Nephron (organoid): ENCODE measurements at regions not wholly inside any gene's neighbourhood (a gene's known extent, or its start where the extent isn't known, plus 50 kb on each side); places are given as distances from the start of the nearest gene placed in this dataset.

Source experiments
- H3K27ac Mint-ChIP-seq, 3 experiments: 2 replicates each; pipeline ENCODE4 v1.8.0; 2020; ENCODE audit warnings: mixed read lengths in 3 of 3, mild to moderate bottlenecking in 2 of 3, moderate library complexity in 1 of 3
- H3K27me3 Mint-ChIP-seq: 2 replicates; pipeline ENCODE4 v1.8.0; 2021; ENCODE audit warnings: low read depth, mild to moderate bottlenecking, moderate library complexity, mixed read lengths
- H3K36me3 Mint-ChIP-seq: 2 replicates; pipeline ENCODE4 v1.8.0; 2020; ENCODE audit warnings: low read depth, mixed read lengths
- H3K4me1 Mint-ChIP-seq: 2 replicates; pipeline ENCODE4 v1.8.0; 2020; ENCODE audit warnings: mixed read lengths
- H3K4me3 Mint-ChIP-seq, 3 experiments: 2 replicates each; pipeline ENCODE4 v1.8.0; 2020; ENCODE audit warnings: mild to moderate bottlenecking in 3 of 3, mixed read lengths in 3 of 3, moderate library complexity in 2 of 3
- H3K9me3 Mint-ChIP-seq: 2 replicates; pipeline ENCODE4 v1.8.0; 2020; ENCODE audit warnings: mixed read lengths
- CTCF ChIP-seq, 3 experiments: fragments of 200-600 bp; sonication (generic); IDR thresholded peaks; one replicate each; pipeline ENCODE4 v1.5.0; 2021; ENCODE audit warnings: antibody characterized with exemption in 3 of 3; ENCODE audit not compliant: unreplicated experiment in 3 of 3

GRCh38 chr17:72253597-72253996, 132.8 kb downstream of the SOX9 start:
- Mint-ChIP-seq H3K9me3 (peaks cover 8% of the 10 kb centered on the region), H3K27me3 (peaks cover 21% of the 10 kb centered on the region), H3K36me3 (no peaks in the 10 kb centered on the region), H3K27ac (no peak overlapping the region), H3K4me3 (no peak overlapping the region), H3K4me1 (no peaks in the 10 kb centered on the region)
- no peak for TF ChIP-seq CTCF (IDR thresholded peaks at IDR 0.05; ENCODE audit: unreplicated experiment in 3 of 3)

- no peak overlapping the region for H3K27ac Mint-ChIP-seq
- peaks cover 26% of the 10 kb centered on the region for H3K27me3 Mint-ChIP-seq
- H3K9me3 Mint-ChIP-seq, result peaks cover 8% of the 10 kb centered on the region
- TF ChIP-seq CTCF (IDR thresholded peaks at IDR 0.05; ENCODE audit: unreplicated experiment in 3 of 3), result no peak
- H3K36me3 Mint-ChIP-seq, result no peaks in the 10 kb centered on the region
- no peaks in the 10 kb centered on the region for H3K4me1 Mint-ChIP-seq
- no peak overlapping the region for H3K4me3 Mint-ChIP-seq
Observed at GRCh38 chr17:72254808-72255449, 134.1 kb downstream of the SOX9 start.

- TF ChIP-seq CTCF (IDR thresholded peaks at IDR 0.05; ENCODE audit: unreplicated experiment in 3 of 3), result no peak
- no peaks in the 10 kb centered on the region for H3K4me1 Mint-ChIP-seq
- no peak overlapping the region for H3K4me3 Mint-ChIP-seq
Observed at GRCh38 chr17:72255481-72255880, 134.7 kb downstream of the SOX9 start.

GRCh38 chr17:72258711-72259110, 137.9 kb downstream of the SOX9 start:
- peaks cover 19% of the 10 kb centered on the region for H3K27me3 Mint-ChIP-seq
- no peaks in the 10 kb centered on the region for H3K4me1 Mint-ChIP-seq
- H3K27ac Mint-ChIP-seq, result no peak overlapping the region
- TF ChIP-seq CTCF (IDR thresholded peaks at IDR 0.05; ENCODE audit: unreplicated experiment in 3 of 3), result no peak
- peaks cover 3% of the 10 kb centered on the region for H3K36me3 Mint-ChIP-seq
- H3K4me3 Mint-ChIP-seq, result no peak overlapping the region
- H3K9me3 Mint-ChIP-seq, result peaks cover 12% of the 10 kb centered on the region

More at GRCh38 chr17:72255481-72255880, 134.7 kb downstream of the SOX9 start:
- no peaks in the 10 kb centered on the region for H3K36me3 Mint-ChIP-seq
- H3K27ac Mint-ChIP-seq, result no peak overlapping the region
- H3K9me3 Mint-ChIP-seq, result peaks cover 8% of the 10 kb centered on the region
- peaks cover 26% of the 10 kb centered on the region for H3K27me3 Mint-ChIP-seq

GRCh38 chr17:72259922-72260321, 139.1 kb downstream of the SOX9 start:
- no peak for TF ChIP-seq CTCF (IDR thresholded peaks at IDR 0.05; ENCODE audit: unreplicated experiment in 3 of 3)
- H3K4me3 Mint-ChIP-seq, result no peak overlapping the region
- peaks cover 3% of the 10 kb centered on the region for H3K36me3 Mint-ChIP-seq
- no peak overlapping the region for H3K27ac Mint-ChIP-seq
- peaks cover 23% of the 10 kb centered on the region for H3K27me3 Mint-ChIP-seq
- peaks cover 7% of the 10 kb centered on the region for H3K9me3 Mint-ChIP-seq
- no peaks in the 10 kb centered on the region for H3K4me1 Mint-ChIP-seq

- H3K27me3 Mint-ChIP-seq, result peaks cover 42% of the 10 kb centered on the region
Observed at GRCh38 chr17:72262766-72263165, 141.9 kb downstream of the SOX9 start.

More at GRCh38 chr17:72262766-72263165, 141.9 kb downstream of the SOX9 start:
- Mint-ChIP-seq H3K9me3 (peaks cover 7% of the 10 kb centered on the region), H3K27ac (no peak overlapping the region), H3K4me1 (peaks cover 11% of the 10 kb centered on the region), H3K4me3 (no peak overlapping the region), H3K36me3 (peaks cover 3% of the 10 kb centered on the region)
- TF ChIP-seq CTCF (IDR thresholded peaks at IDR 0.05; ENCODE audit: unreplicated experiment in 3 of 3), result no peak
